Esophagus squamous epithelium (tissue), 5 donors: ENCODE measurements at regions not wholly inside any gene's neighbourhood (a gene's known extent, or its start where the extent isn't known, plus 50 kb on each side); places are given as distances from the start of the nearest gene placed in this dataset.

Experiments
- DNase-seq: peaks from one replicate; lab custom pipeline; 2025; lab: John Stamatoyannopoulos, UW
- H3K27ac ChIP-seq, 4 donors: fragments of 200-600 bp; sonication (generic); one replicate each; pipeline ENCODE4 v1.5.1; 2016 to 2019; ENCODE audit warnings: mild to moderate bottlenecking in 1 of 4
- H3K27me3 ChIP-seq, 4 donors: fragments of 200-600 bp; sonication (generic); 1 replicate in 3 of 4; 2 replicates in 1 of 4; pipeline versions ENCODE4 v1.5.1 to v1.6.0; 2017 to 2021; ENCODE audit warnings: antibody characterized with exemption in 1 of 4
- H3K36me3 ChIP-seq, 3 donors: fragments of 200-600 bp; sonication (generic); one replicate each; pipeline ENCODE4 v1.5.1; 2016 to 2019
- H3K4me1 ChIP-seq, 3 donors: fragments of 200-600 bp; sonication (generic); one replicate each; pipeline ENCODE4 v1.5.1; 2017 to 2019
- H3K4me3 ChIP-seq, 4 donors: fragments of 200-600 bp; sonication (generic); 1 replicate in 3 of 4; 2 replicates in 1 of 4; pipeline ENCODE4 v1.5.1; 2016 to 2019; ENCODE audit warnings: mild to moderate bottlenecking in 2 of 4, moderate library complexity in 1 of 4
- H3K9me3 ChIP-seq, 3 donors: fragments of 200-600 bp; sonication (generic); one replicate each; pipeline ENCODE4 v1.5.1; 2016 to 2019
- CTCF ChIP-seq, 6 experiments: fragments of 450-650 bp in 4 of 6; fragments of 200-600 bp in 2 of 6; sonication (generic) in 2 of 6; IDR thresholded peaks; one replicate each; pipeline ENCODE4 v1.5.1; 2016 to 2019; ENCODE audit warnings: antibody characterized with exemption in 6 of 6, mild to moderate bottlenecking in 4 of 6, moderate library complexity in 4 of 6
- POLR2A ChIP-seq, 4 donors: fragments of 450-650 bp; IDR thresholded peaks; one replicate each; pipeline ENCODE4 v1.6.1; 2017; ENCODE audit warnings: antibody characterized with exemption in 4 of 4, mild to moderate bottlenecking in 4 of 4, moderate library complexity in 3 of 4
- WGBS, 2 donors: methylation state at CpG; one replicate each; pipeline ENCODE4 v1.1.5; 2018; 5-methylcytosine and 5-hydroxymethylcytosine counted together
- intact Hi-C: fragments of 100-400 bp; cut with DNase I; formaldehyde crosslinking; loops from one replicate; pipeline ENCODE4 v1.15.0; 2022
- donor health status: DM: yes; HTN: yes; CAD: no.

- intact Hi-C loops: no loop called here
Observed at GRCh38 chr5:18008940-18009339, 374.7 kb downstream of the TAF11L14 start.

GRCh38 chr5:18010053-18010452 is 375.8 kb downstream of the TAF11L14 start:
- TF ChIP-seq POLR2A (IDR thresholded peaks at IDR 0.05) (no peak), CTCF (IDR thresholded peaks at IDR 0.05) (no peak)
- H3K27me3 ChIP-seq: no peaks in the 10 kb centered on the region
- DNase-seq: no peak
- no peak overlapping the region for H3K27ac ChIP-seq
- no peaks in the 10 kb centered on the region for H3K4me1 ChIP-seq
- no peak overlapping the region for H3K4me3 ChIP-seq
- WGBS, 2 donors: 62 to 68% methylated on average over 2 of the region's 2 CpGs
- no peaks in the 10 kb centered on the region for H3K36me3 ChIP-seq
- no peaks in the 10 kb centered on the region for H3K9me3 ChIP-seq
- intact Hi-C loops: no loop called here

More at GRCh38 chr5:18008940-18009339, 374.7 kb downstream of the TAF11L14 start:
- H3K4me3 ChIP-seq: no peak overlapping the region
- H3K27ac ChIP-seq: no peak overlapping the region
- H3K9me3 ChIP-seq: no peaks in the 10 kb centered on the region
- no peak for DNase-seq
- TF ChIP-seq CTCF (IDR thresholded peaks at IDR 0.05): no peak
- no peak for TF ChIP-seq POLR2A (IDR thresholded peaks at IDR 0.05)
- H3K4me1 ChIP-seq: no peaks in the 10 kb centered on the region
- H3K36me3 ChIP-seq: no peaks in the 10 kb centered on the region
- H3K27me3 ChIP-seq: no peaks in the 10 kb centered on the region

DNA sequence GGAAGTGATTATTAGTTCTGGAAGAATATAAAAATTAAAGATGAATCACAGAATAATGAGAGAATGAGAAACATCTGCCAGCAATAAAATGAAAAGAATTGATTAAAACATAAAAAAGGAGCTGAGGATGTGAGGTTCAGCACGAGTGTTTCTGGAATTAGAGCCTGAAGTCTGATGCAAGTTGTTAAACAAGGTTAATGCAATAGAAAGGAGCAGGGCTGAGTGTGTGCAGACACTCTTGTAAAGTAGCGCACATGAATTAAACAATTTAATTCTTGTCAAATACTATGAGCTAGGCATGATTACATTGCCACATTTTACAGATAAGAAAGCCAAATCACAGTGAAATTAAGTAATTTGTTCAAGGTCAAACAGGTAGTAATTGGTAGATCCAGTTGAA is 384.2 kb downstream of the TAF11L14 start:
- Histone ChIP-seq H3K36me3 (no peaks in the 10 kb centered on the region), H3K27me3 (no peaks in the 10 kb centered on the region), H3K4me1 (no peaks in the 10 kb centered on the region), H3K27ac (no peak overlapping the region), H3K9me3 (peaks cover 0 to 5% (median 0%) of the 10 kb centered on the region in 3 donors), H3K4me3 (no peak overlapping the region)
- 52 to 66% methylated on average over 2 of the region's 2 CpGs for WGBS, 2 donors
- no peak for DNase-seq
- intact Hi-C loops: no loop called here
- no peak for TF ChIP-seq POLR2A (IDR thresholded peaks at IDR 0.05)

- no peak for DNase-seq
- no peaks in the 10 kb centered on the region for H3K9me3 ChIP-seq
- no peaks in the 10 kb centered on the region for H3K4me1 ChIP-seq
- WGBS, 2 donors: 85 to 97% methylated on average over 2 of the region's 2 CpGs
- H3K36me3 ChIP-seq: no peaks in the 10 kb centered on the region
- no peak overlapping the region for H3K27ac ChIP-seq
- H3K27me3 ChIP-seq: no peaks in the 10 kb centered on the region
- H3K4me3 ChIP-seq: no peak overlapping the region
- TF ChIP-seq POLR2A (IDR thresholded peaks at IDR 0.05) (no peak), CTCF (IDR thresholded peaks at IDR 0.05) (no peak)
- intact Hi-C loops: no loop called here
Observed at GRCh38 chr5:18023275-18023674, 389.0 kb downstream of the TAF11L14 start.

DNA sequence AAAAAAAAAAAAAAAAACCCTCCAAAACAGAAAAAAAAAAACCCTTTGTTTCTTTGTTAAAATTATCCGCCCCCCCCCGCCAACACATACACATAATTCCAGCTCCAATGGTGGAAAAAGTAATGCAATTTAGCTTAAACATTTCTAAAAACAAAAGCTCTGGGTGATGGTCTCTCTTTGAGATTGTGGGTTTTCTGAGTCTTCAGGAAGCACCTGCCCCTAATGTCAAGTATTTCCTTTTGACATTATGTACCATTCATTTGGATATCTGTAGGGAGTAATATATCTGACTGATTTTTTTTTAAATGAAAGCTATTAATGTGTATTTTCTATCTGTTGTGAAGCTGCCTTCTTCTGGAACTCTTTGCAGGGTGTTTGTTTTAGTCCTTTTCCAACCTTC is 389.7 kb downstream of the TAF11L14 start:
- H3K27ac ChIP-seq: no peak overlapping the region
- 48 to 61% methylated on average over 2 of the region's 2 CpGs for WGBS, 2 donors
- no peaks in the 10 kb centered on the region for H3K9me3 ChIP-seq
- DNase-seq: no peak
- TF ChIP-seq CTCF (IDR thresholded peaks at IDR 0.05) (no peak), POLR2A (IDR thresholded peaks at IDR 0.05) (no peak)
- intact Hi-C loops: no loop called here
- no peaks in the 10 kb centered on the region for H3K4me1 ChIP-seq
- no peaks in the 10 kb centered on the region for H3K36me3 ChIP-seq
- H3K4me3 ChIP-seq: no peak overlapping the region
- H3K27me3 ChIP-seq: no peaks in the 10 kb centered on the region

DNA sequence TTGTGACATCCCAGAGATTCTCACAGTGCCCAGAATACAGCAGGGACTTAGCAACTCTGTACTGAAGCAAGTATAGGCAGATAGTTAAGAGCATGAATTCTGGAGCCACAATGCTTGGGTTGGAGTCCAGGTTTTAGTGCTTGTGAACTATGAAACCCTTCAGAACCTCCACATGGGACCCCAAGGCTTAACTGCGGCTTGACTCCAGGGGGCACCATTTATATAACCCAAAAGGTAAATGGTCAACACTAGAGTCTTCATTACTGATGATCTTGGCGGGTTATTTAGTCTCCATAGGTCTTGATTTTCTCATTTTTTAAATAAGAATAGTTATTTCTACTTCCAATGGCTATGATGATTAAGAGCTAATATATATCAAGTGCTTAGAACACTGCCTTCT is 390.3 kb downstream of the TAF11L14 start:
- no peaks in the 10 kb centered on the region for H3K9me3 ChIP-seq
- intact Hi-C loops: no loop called here
- no peak overlapping the region for H3K27ac ChIP-seq
- DNase-seq: no peak
- 73 to 91% methylated on average over 2 of the region's 2 CpGs for WGBS, 2 donors
- TF ChIP-seq POLR2A (IDR thresholded peaks at IDR 0.05): no peak
- no peak for TF ChIP-seq CTCF (IDR thresholded peaks at IDR 0.05)
- no peak overlapping the region for H3K4me3 ChIP-seq
- H3K27me3 ChIP-seq: no peaks in the 10 kb centered on the region
- H3K36me3 ChIP-seq: no peaks in the 10 kb centered on the region
- H3K4me1 ChIP-seq: no peaks in the 10 kb centered on the region
